ENCODE measurements at regions not wholly inside any gene's neighbourhood (a gene's known extent, or its start where the extent isn't known, plus 50 kb on each side); places are given as distances from the start of the nearest gene placed in this dataset.

GRCh38 chr5:89437450-89438435 is 554.8 kb upstream of the MEF2C start:
- TF ChIP-seq POLR2A (IDR thresholded peaks at IDR 0.05; ENCODE audit: low read depth, low read length), result no peak
- no peak for TF ChIP-seq TAF1 (IDR thresholded peaks at IDR 0.05; ENCODE audit: low read depth, low read length)
- TF ChIP-seq POLR2AphosphoS5 (IDR thresholded peaks at IDR 0.05; ENCODE audit: low read depth, low read length), result no peak
